Embryonic facial prominence (tissue), 1 donor: ENCODE measurements at regions not wholly inside any gene's neighbourhood (a gene's known extent, or its start where the extent isn't known, plus 50 kb on each side); places are given as distances from the start of the nearest gene placed in this dataset.
"Not testable (repeated sequence)": the region's sequence is repeated elsewhere in the genome, so short reads cannot be mapped to it uniquely, and the experiment has no call there.

Experiments used
- DNase-seq: peaks from one replicate; pipeline ENCODE4 v3.0.0-alpha.2; 2016; ENCODE audit errors: extremely low spot score

- DNase-seq, result no peak
Measured at GRCh38 chr13:31517599-31517998, 221.7 kb upstream of the RXFP2 start.

GRCh38 chr13:31518645-31519044 lies 220.7 kb upstream of the RXFP2 start:
- DNase-seq, result no peak

- DNase-seq, result no peak
Measured at GRCh38 chr13:31521435-31521834, 217.9 kb upstream of the RXFP2 start.

- DNase-seq, result no peak
Measured at GRCh38 chr13:31522396-31522795, 216.9 kb upstream of the RXFP2 start.

GRCh38 chr13:31528176-31528575 lies 211.2 kb upstream of the RXFP2 start:
- DNase-seq, result no peak

GRCh38 chr13:31528758-31529157 lies 210.6 kb upstream of the RXFP2 start:
- no peak for DNase-seq

GRCh38 chr13:31530922-31531321 lies 208.4 kb upstream of the RXFP2 start:
- DNase-seq, result no peak

GRCh38 chr13:31537052-31537451 lies 202.3 kb upstream of the RXFP2 start:
- DNase-seq, result no peak

GRCh38 chr13:31538067-31539042 lies 201.0 kb upstream of the RXFP2 start:
- DNase-seq, result no peak

GRCh38 chr13:31540281-31540680 lies 199.0 kb upstream of the RXFP2 start:
- no peak for DNase-seq

- no peak for DNase-seq
Measured at GRCh38 chr13:31543190-31543589, 196.1 kb upstream of the RXFP2 start.

GRCh38 chr13:31545616-31546015 lies 193.7 kb upstream of the RXFP2 start:
- DNase-seq, result no peak

GRCh38 chr13:31556376-31556775 lies 182.9 kb upstream of the RXFP2 start:
- DNase-seq, result no peak

- DNase-seq, result not testable (repeated sequence)
Measured at GRCh38 chr13:31584221-31584620, 155.1 kb upstream of the RXFP2 start.

GRCh38 chr13:31587698-31588266 lies 151.5 kb upstream of the RXFP2 start:
- DNase-seq, result no peak

- DNase-seq, result no peak
Measured at GRCh38 chr13:31588316-31588715, 151.0 kb upstream of the RXFP2 start.

- no peak for DNase-seq
Measured at GRCh38 chr13:31588893-31589292, 150.4 kb upstream of the RXFP2 start.

GRCh38 chr13:31591642-31592233 lies 147.6 kb upstream of the RXFP2 start:
- DNase-seq, result no peak

- no peak for DNase-seq
Measured at GRCh38 chr13:31594056-31594455, 145.3 kb upstream of the RXFP2 start.

- no peak for DNase-seq
Measured at GRCh38 chr13:31595563-31595962, 143.8 kb upstream of the RXFP2 start.

- no peak for DNase-seq
Measured at GRCh38 chr13:31598990-31599389, 140.3 kb upstream of the RXFP2 start.

- DNase-seq, result no peak
Measured at GRCh38 chr13:31605076-31605860, 134.1 kb upstream of the RXFP2 start.
